ENCODE measurements at regions not wholly inside any gene's neighbourhood (a gene's known extent, or its start where the extent isn't known, plus 50 kb on each side); places are given as distances from the start of the nearest gene placed in this dataset.
A peak's percentile ranks its signal among the peaks of the same experiment; 100 is the strongest.

DNA sequence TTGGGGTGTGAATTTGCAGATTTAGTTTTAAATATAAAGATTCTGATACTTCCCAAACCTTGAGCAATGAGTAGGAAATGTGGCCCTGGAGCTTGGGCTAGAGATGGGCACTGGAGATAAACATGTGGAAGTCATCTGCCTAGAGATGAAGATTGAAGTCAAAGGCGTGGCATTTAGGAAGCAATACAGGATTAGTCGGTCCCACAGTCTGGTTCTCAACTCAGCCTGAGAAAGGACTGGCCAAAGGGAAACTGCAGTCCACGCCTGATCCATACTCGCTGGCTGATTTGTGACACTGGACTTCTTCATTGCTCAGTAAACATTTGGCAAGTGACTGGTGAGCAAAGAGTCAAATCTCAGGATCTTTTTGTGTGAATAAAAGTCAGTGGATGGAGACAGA is 268.2 kb upstream of the ATP2B1 start:
- WGBS, 2 donors (ENCODE audit: low coverage in 1 of 2), result 92% methylated on average over 4 of the region's 4 CpGs; no CpG with 5 or more reads in 1 of the 2 donors
- TF ChIP-seq POLR2AphosphoS5 (IDR thresholded peaks at IDR 0.05), result no peak
- TF ChIP-seq, protein P1, sequence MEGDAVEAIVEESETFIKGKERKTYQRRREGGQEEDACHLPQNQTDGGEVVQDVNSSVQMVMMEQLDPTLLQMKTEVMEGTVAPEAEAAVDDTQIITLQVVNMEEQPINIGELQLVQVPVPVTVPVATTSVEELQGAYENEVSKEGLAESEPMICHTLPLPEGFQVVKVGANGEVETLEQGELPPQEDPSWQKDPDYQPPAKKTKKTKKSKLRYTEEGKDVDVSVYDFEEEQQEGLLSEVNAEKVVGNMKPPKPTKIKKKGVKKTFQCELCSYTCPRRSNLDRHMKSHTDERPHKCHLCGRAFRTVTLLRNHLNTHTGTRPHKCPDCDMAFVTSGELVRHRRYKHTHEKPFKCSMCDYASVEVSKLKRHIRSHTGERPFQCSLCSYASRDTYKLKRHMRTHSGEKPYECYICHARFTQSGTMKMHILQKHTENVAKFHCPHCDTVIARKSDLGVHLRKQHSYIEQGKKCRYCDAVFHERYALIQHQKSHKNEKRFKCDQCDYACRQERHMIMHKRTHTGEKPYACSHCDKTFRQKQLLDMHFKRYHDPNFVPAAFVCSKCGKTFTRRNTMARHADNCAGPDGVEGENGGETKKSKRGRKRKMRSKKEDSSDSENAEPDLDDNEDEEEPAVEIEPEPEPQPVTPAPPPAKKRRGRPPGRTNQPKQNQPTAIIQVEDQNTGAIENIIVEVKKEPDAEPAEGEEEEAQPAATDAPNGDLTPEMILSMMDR (IDR thresholded peaks at IDR 0.05), result no peak
- no peak for ATAC-seq

DNA sequence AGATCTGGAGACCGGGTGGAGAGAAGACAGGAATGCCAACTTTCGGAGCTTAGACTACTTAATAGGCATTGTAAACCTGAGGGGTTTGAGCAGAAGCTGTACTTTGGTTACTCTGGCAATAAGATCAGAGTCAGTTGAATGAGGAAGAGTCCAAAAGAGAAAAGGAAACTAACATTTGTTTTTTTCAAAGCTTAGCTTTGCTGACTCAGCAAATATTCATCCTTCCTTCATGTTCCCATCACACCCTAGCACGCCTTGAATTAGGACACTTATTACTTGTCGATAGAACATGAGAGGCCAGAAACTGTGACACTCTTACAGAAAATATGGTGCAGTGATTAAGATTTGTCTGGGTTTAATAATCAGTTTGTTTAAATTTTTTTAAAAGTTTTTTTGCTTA is 266.9 kb upstream of the ATP2B1 start:
- Histone ChIP-seq H3K9me3 (no peaks in the 10 kb centered on the region), H3K27ac (no peak overlapping the region), H3K27me3 (no peaks in the 10 kb centered on the region), H3K36me3 (no peaks in the 10 kb centered on the region), H3K4me1 (peaks cover 0 to 9% (median 3%) of the 10 kb centered on the region in 3 donors), H3K4me3 (no peak overlapping the region)
- TF ChIP-seq POLR2A (IDR thresholded peaks at IDR 0.05), result no peak
- TF ChIP-seq, protein P1 (IDR thresholded peaks at IDR 0.05), result no peak
- TF ChIP-seq EP300 (IDR thresholded peaks at IDR 0.05), result no peak
- no peak for TF ChIP-seq POLR2AphosphoS5 (IDR thresholded peaks at IDR 0.05)
- WGBS, 2 donors (ENCODE audit: low coverage in 1 of 2), result 92 to 93% methylated on average over 4 of the region's 4 CpGs
- ATAC-seq, result no peak

More for the DNA sequence above, 268.2 kb upstream of the ATP2B1 start:
- no peak overlapping the region for H3K4me3 ChIP-seq
- no peaks in the 10 kb centered on the region for H3K27me3 ChIP-seq
- H3K4me1 ChIP-seq, result peaks cover 0 to 9% (median 3%) of the 10 kb centered on the region in 3 donors
- no peaks in the 10 kb centered on the region for H3K36me3 ChIP-seq
- H3K27ac ChIP-seq, result no peak overlapping the region
- no peaks in the 10 kb centered on the region for H3K9me3 ChIP-seq

DNA sequence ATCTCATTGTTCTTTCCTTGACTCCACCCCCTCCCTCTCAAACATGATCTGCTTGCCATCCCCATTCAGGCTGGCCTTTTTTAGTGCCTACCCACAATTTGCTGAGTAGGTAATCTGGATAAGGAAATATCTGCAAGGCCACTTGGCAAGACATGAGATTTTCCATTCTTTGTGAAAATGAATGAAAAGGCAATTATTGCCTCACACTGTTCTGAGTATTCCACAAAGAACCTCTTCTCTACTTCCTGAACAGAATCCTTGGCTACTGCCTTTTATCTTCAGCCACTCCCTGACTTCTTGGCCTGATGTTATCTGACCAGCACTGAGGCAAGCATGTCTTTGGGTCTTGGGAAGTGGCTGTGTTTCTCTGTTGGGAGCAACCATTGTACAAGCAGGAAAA is 263.2 kb upstream of the ATP2B1 start:
- ATAC-seq, result peak; percentile 61
- H3K27ac ChIP-seq, result no peak overlapping the region
- TF ChIP-seq EP300 (IDR thresholded peaks at IDR 0.05) (no peak), POLR2A (IDR thresholded peaks at IDR 0.05) (no peak)
- TF ChIP-seq, protein P1 (IDR thresholded peaks at IDR 0.05), result no peak

DNA sequence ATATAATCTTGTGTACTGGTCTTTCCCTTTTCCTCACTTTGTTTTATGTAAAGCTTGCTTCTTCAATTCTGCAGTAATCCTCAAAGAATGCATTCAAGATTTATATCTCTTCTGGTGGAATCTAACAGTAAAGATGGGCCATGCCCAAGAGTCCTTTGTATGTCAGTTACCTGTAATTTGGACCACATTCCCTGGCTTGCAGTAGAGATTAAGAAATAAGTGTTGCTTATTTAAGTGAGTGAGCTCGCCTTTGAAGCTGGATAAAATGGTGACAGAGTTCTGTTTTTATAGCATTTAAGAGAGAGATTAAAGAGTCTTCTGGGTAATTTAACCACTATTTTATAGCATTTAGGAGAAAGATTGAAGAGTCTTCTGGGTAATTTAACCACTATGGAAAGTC is 262.1 kb upstream of the ATP2B1 start:
- Histone ChIP-seq H3K4me1 (no peaks in the 10 kb centered on the region), H3K27ac (no peak overlapping the region), H3K4me3 (no peak overlapping the region), H3K9me3 (no peaks in the 10 kb centered on the region), H3K27me3 (no peaks in the 10 kb centered on the region), H3K36me3 (no peaks in the 10 kb centered on the region)
- no peak for ATAC-seq
- no peak for TF ChIP-seq POLR2A (IDR thresholded peaks at IDR 0.05)
- TF ChIP-seq, protein P1 (IDR thresholded peaks at IDR 0.05), result no peak
- no peak for TF ChIP-seq POLR2AphosphoS5 (IDR thresholded peaks at IDR 0.05)
- no peak for TF ChIP-seq EP300 (IDR thresholded peaks at IDR 0.05)
- 78 to 100% methylated on average over 1 of the region's 1 CpG for WGBS, 2 donors (ENCODE audit: low coverage in 1 of 2)

More for the DNA sequence above, 263.2 kb upstream of the ATP2B1 start:
- H3K4me3 ChIP-seq, result no peak overlapping the region
- no peaks in the 10 kb centered on the region for H3K27me3 ChIP-seq
- peaks cover 0 to under 1% (median 0%) of the 10 kb centered on the region in 3 donors for H3K4me1 ChIP-seq
- no peaks in the 10 kb centered on the region for H3K9me3 ChIP-seq
- H3K36me3 ChIP-seq, result no peaks in the 10 kb centered on the region

DNA sequence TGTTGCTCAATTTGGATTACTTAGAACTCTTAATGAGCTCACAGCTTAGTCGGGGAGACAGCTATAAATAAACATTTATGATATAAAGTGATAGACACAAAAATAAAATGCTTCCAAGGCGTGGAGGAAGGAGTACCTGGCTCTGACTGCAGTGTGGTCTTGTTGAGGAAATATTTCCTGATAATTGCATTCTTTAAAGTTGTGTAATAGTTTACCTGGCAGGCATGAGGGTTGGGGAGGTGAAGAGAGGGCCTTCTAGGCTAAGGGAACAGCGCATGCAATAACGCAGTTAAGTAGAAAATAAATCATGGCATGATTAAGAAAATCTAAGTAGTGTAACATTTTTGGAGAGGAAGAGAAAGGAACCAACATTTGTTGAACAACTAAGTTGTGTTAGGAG is 260.5 kb upstream of the ATP2B1 start:
- Histone ChIP-seq H3K9me3 (no peaks in the 10 kb centered on the region), H3K4me3 (no peak overlapping the region), H3K27me3 (no peaks in the 10 kb centered on the region), H3K4me1 (no peaks in the 10 kb centered on the region), H3K36me3 (no peaks in the 10 kb centered on the region), H3K27ac (no peak overlapping the region)
- 84 to 88% methylated on average over 4 of the region's 4 CpGs for WGBS, 2 donors (ENCODE audit: low coverage in 1 of 2)
- ATAC-seq, result no peak
- TF ChIP-seq POLR2AphosphoS5 (IDR thresholded peaks at IDR 0.05), result no peak
- no peak for TF ChIP-seq POLR2A (IDR thresholded peaks at IDR 0.05)
- no peak for TF ChIP-seq EP300 (IDR thresholded peaks at IDR 0.05)
- TF ChIP-seq, protein P1 (IDR thresholded peaks at IDR 0.05), result no peak

Measured in gastroesophageal sphincter (tissue), 4 donors.